GM18505 (cell line): ENCODE measurements at regions not wholly inside any gene's neighbourhood (a gene's known extent, or its start where the extent isn't known, plus 50 kb on each side); places are given as distances from the start of the nearest gene placed in this dataset.
"Not testable (repeated sequence)": the region's sequence is repeated elsewhere in the genome, so short reads cannot be mapped to it uniquely, and the experiment has no call there.

Experiments
- ATAC-seq: cut with Tn5 transposase; IDR thresholded peaks from one replicate; pipeline ENCODE4 v1.9.1; 2021; ENCODE audit not compliant: unreplicated experiment
- POLR2A ChIP-seq: IDR thresholded peaks from 4 replicates; pipeline ENCODE4 v1.6.1; 2011; ENCODE audit warnings: borderline replicate concordance; ENCODE audit not compliant: insufficient read depth, insufficient read length; ENCODE audit errors: extremely low read depth

DNA sequence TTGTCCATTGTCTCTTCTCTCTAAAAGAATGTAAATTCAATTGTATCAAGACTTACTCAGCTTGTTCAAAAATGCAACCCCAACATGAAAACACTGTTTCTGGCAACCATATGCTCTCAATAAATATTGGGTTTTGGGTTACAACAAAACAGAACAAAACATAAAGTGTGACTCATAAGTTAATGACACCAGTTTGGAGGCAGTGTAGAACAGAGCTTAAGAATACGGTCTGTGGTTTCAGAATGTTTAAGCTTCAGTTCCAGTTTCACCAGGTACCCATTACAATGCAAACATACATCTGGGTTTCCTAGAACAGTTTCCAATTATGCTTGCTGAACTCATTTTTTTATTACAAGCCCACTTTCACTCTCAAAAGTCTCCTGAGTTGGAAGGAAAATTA is 285.8 kb upstream of the PCDH9 start:
- ATAC-seq: peak; percentile 72
- TF ChIP-seq POLR2A: no peak

GRCh38 chr13:67509018-67509417 is 278.9 kb upstream of the PCDH9 start:
- no peak for TF ChIP-seq POLR2A
- no peak for ATAC-seq

DNA sequence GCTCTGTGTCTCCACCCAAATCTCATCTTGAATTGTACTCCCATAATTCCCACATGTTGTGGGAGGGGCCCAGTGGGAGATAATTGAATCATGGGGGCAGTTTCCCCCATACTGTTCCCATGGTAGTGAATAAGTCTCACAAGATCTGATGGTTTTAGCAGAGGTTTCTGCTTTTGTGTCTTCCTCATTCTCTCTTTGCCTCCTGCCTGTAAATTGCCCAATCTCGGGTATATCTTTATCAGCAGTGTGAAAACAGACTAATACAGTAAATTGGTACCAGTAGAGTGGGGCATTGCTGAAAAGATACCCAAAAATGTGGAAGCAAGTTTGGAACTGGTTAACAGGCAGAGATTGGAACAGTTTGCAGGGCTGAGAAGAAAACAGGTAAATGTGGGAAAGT is 278.1 kb upstream of the PCDH9 start:
- not testable (repeated sequence) for ATAC-seq

DNA sequence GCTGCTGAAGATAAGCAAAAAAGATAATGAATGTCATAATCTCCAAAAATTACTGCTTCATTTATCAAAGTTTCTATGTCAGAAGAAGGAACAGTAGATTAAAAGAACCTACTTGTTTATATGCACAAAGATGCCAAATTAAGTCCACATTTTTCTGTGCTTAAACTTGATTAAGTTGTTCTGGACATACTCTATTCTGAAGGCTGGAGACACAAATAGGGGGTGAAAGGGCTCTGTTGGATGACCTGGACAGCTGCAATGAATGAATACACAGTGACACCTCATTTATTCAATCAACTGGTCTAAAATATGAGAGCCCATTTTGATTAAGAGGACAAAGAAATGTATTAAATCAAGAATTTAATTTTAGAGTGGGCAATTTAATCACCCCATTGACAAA is 276.3 kb upstream of the PCDH9 start:
- no peak for TF ChIP-seq POLR2A
- no peak for ATAC-seq

DNA sequence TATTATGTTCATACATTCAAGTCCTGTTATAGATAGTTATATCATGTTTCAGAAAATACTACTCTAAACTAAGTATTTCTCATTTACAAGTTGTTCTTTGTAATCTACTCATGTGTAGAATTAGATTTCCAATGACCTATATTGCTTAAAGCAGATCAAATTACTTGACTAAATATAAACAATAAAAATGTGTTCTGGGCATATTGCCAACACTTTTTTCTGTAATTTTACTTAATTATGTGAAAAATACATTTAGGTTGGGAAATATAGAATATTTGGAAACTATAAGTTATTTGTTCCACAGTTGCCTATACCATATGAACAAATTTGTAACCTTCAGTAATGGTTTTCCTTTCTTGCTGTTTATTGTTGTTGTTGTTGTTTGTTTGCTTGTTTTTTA is 275.2 kb upstream of the PCDH9 start:
- no peak for TF ChIP-seq POLR2A
- ATAC-seq: no peak

DNA sequence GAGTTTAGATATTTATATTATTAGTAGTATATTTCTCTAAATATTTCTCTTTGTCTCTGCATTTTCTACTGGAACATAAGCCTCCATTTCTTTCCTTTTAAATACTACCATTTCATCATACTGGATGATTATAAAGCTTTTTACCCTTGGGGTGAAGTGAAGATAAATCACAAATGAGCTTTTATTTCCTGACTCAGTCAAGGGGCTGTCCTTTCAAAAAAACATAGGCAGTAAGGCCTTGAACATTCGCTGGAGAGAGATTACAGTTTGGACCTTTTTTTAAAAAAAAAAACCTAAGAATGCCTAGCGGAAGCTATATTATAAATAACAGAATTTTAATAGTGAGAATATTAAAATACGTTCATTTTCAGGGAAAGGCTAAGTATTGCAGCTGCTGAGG is 268.8 kb upstream of the PCDH9 start:
- no peak for ATAC-seq
- TF ChIP-seq POLR2A: no peak

DNA sequence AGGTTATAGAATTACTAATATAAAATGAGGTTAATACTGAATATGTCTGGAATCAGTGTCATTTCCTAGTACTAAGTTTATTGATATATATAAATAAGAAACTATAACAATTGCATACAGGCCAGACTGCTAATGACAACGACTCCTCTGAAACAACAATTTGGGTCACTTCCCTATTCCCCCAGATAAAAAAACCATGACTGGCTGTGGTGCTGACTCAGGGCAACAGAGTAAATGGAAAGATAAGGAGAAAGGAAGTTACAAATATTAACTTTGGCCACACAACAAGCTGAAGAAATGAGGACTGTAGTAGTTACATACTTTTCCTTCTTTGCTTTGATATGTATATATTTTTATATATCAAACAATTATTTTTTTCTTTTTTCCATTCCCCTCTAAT is 263.7 kb upstream of the PCDH9 start:
- no peak for ATAC-seq
- no peak for TF ChIP-seq POLR2A

- no peak for ATAC-seq
- TF ChIP-seq POLR2A: no peak
Observed at GRCh38 chr13:67489016-67489415, 258.9 kb upstream of the PCDH9 start.

DNA sequence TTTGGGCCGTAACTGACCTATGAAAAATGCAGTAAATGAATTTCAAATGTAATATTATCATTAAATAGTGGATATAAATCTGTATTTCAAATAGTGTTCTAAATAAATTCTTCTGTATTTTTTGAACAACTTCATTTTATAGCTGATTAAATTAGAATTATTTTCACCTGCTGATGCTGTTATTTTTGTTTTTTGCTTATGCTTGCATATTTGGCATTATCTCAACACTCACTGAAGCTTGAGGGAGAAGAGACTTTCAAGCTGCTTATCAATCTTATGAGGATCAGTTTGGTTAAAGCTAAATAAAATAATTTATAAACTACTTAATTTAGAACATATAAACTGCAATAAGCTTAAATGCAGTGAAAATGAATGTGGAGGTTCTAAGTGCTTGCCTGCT is 251.3 kb upstream of the PCDH9 start:
- no peak for ATAC-seq
- TF ChIP-seq POLR2A: no peak

DNA sequence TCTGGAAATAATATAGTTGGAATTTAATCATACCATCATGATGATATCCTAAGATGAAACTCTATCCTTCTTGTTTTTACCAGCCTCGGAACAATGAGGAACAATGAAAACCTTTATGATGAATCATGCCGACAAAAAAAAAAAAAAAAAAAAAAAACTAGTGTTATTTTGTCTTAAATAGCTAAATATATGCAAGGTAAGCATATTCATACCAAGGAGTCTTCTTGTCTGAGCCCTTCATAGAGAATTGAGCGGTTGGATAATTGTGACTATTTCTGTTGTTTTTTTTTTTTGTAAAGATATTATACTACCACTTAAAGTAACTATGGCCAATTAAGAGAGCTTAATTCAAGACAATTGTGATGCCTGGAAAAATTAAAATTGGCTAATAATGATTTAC is 244.0 kb upstream of the PCDH9 start:
- no peak for ATAC-seq
- TF ChIP-seq POLR2A: no peak

GRCh38 chr13:67469623-67470022 is 239.5 kb upstream of the PCDH9 start:
- no peak for ATAC-seq
- no peak for TF ChIP-seq POLR2A

DNA sequence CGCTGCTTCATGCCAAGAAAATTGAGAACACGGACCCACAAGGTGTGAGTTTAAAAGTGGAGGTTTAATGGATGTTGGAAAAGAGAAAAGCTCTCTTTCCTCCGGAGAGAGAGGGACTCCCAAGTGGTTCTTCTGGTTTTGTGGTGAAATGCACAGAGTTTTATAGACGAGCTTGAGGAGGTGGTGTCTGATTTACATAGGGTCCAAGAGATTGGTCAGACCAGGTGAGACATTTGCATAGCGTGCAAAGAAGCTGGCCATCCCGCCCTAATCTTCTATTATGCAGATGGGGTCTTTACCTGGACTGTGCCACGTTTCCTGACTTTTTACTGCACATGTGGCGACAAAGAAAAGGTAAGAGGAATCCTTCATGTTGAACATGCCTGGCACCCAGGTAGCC is 236.4 kb upstream of the PCDH9 start:
- TF ChIP-seq POLR2A: no peak
- no peak for ATAC-seq

GRCh38 chr13:67464154-67464553 is 234.0 kb upstream of the PCDH9 start:
- no peak for ATAC-seq
- no peak for TF ChIP-seq POLR2A

DNA sequence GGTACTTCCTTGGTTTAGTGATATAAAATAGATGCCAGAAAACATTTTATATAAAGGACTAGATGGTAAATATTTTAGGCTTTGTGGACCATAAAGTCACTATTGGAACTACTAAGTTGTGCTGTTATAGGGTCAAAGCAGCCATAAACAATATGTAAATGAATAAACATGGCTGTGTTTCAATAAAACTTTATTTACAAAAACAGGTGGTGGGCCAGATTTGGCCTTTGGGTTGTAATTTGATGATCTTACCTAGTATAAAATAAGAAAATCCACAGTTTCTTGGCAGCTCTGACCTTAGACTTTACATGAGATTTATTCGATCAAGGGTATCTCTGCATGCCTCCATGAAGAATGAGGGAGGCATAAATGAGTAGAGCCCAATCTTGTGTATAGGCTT is 232.0 kb upstream of the PCDH9 start:
- no peak for TF ChIP-seq POLR2A

DNA sequence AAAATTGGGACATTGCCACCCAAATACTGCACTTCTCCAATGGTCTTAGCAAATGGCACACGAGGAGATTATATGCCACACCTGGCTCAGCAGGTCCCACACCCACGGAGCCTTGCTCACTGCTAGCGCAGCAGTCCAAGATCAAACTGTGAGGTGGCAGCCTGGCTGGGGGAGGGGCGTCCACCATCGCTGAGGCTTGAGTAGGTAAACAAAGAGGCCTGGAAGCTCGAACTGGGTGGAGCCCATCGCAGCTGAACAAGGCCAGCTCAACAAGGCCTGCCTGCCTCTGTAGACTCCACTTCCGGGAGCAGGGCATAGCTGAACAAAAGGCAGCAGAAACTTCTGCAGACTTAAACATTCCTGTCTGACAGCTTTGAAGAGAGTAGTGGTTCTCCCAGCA is 222.4 kb upstream of the PCDH9 start:
- not testable (repeated sequence) for ATAC-seq

More for the DNA sequence above, 232.0 kb upstream of the PCDH9 start:
- no peak for ATAC-seq

GRCh38 chr13:67445436-67445835 is 215.3 kb upstream of the PCDH9 start:
- ATAC-seq: no peak

More at GRCh38 chr13:67445436-67445835, 215.3 kb upstream of the PCDH9 start:
- TF ChIP-seq POLR2A: no peak
